Astrocyte of the cerebellum (primary cell): ENCODE measurements at regions not wholly inside any gene's neighbourhood (a gene's known extent, or its start where the extent isn't known, plus 50 kb on each side); places are given as distances from the start of the nearest gene placed in this dataset.

ENCODE experiments used
- DNase-seq: peaks from one replicate; pipeline ENCODE4 v3.0.0-alpha.2; 2011; ENCODE audit warnings: low read depth
- H3K4me3 ChIP-seq: 2 replicates; pipeline ENCODE4 v1.5.1; 2011; ENCODE audit warnings: mild to moderate bottlenecking, low read depth, low read length, moderate library complexity
- CTCF ChIP-seq: IDR thresholded peaks from 2 replicates; pipeline ENCODE4 v1.5.1; 2012; ENCODE audit warnings: low read length, low read depth, moderate library complexity, mild to moderate bottlenecking; ENCODE audit errors: missing control alignments
- in situ Hi-C: cut with HindIII; loops from 2 replicates; pipeline ENCODE4 v1.10.0; 2017; ENCODE audit warnings: low sequenced_read_pairs

GRCh38 chr1:94641990-94642389 is 100.4 kb upstream of the F3 start:
- DNase-seq, result no peak
- in situ Hi-C loops, result no loop called here
- no peak overlapping the region for H3K4me3 ChIP-seq
- no peak for TF ChIP-seq CTCF

GRCh38 chr1:94640125-94640524 is 98.6 kb upstream of the F3 start:
- H3K4me3 ChIP-seq, result no peak overlapping the region
- no peak for DNase-seq
- in situ Hi-C loops, result no loop called here
- TF ChIP-seq CTCF, result no peak

- H3K4me3 ChIP-seq, result no peak overlapping the region
- DNase-seq, result no peak
- TF ChIP-seq CTCF, result no peak
- in situ Hi-C loops, result no loop called here
These were observed 95.6 kb upstream of the F3 start for GRCh38 chr1:94637121-94637520.

- in situ Hi-C loops, result no loop called here
- TF ChIP-seq CTCF, result no peak
These were observed 95.1 kb upstream of the F3 start for GRCh38 chr1:94636624-94637023.

GRCh38 chr1:94636100-94636499 is 94.5 kb upstream of the F3 start:
- TF ChIP-seq CTCF, result no peak
- no peak overlapping the region for H3K4me3 ChIP-seq
- in situ Hi-C loops, result no loop called here
- DNase-seq, result no peak

More at GRCh38 chr1:94636624-94637023, 95.1 kb upstream of the F3 start:
- H3K4me3 ChIP-seq, result no peak overlapping the region
- no peak for DNase-seq

GRCh38 chr1:94634977-94635416 is 93.4 kb upstream of the F3 start:
- no peak for DNase-seq
- in situ Hi-C loops, result no loop called here

More at GRCh38 chr1:94634977-94635416, 93.4 kb upstream of the F3 start:
- H3K4me3 ChIP-seq, result no peak overlapping the region
- TF ChIP-seq CTCF, result peak; percentile 35
